ENCODE measurements at regions not wholly inside any gene's neighbourhood (a gene's known extent, or its start where the extent isn't known, plus 50 kb on each side); places are given as distances from the start of the nearest gene placed in this dataset.
"Not testable (repeated sequence)": the region's sequence is repeated elsewhere in the genome, so short reads cannot be mapped to it uniquely, and the experiment has no call there.

GRCh38 chr6:82419132-82419581 lies 55.5 kb downstream of the TPBG start:
- no peak for DNase-seq

GRCh38 chr6:82419859-82420258 lies 56.2 kb downstream of the TPBG start:
- DNase-seq = no peak

- no peak for DNase-seq
Observed at GRCh38 chr6:82430611-82431010, 67.0 kb downstream of the TPBG start.

GRCh38 chr6:82436740-82437139 lies 73.1 kb downstream of the TPBG start:
- DNase-seq = no peak

GRCh38 chr6:82437701-82438100 lies 74.1 kb downstream of the TPBG start:
- DNase-seq = no peak

- DNase-seq = no peak
Observed at GRCh38 chr6:82441047-82441855, 77.6 kb downstream of the TPBG start.

- DNase-seq = no peak
Observed at GRCh38 chr6:82442061-82442719, 78.6 kb downstream of the TPBG start.

GRCh38 chr6:82458147-82458546 lies 94.5 kb downstream of the TPBG start:
- no peak for DNase-seq

GRCh38 chr6:82458705-82459104 lies 95.1 kb downstream of the TPBG start:
- no peak for DNase-seq

- DNase-seq = no peak
Observed at GRCh38 chr6:82461536-82461935, 97.9 kb downstream of the TPBG start.

- DNase-seq = no peak
Observed at GRCh38 chr6:82467338-82467737, 103.7 kb downstream of the TPBG start.

- DNase-seq = not testable (repeated sequence)
Observed at GRCh38 chr6:82470123-82470522, 106.5 kb downstream of the TPBG start.

- not testable (repeated sequence) for DNase-seq
Observed at GRCh38 chr6:82475106-82475505, 111.5 kb downstream of the TPBG start.

GRCh38 chr6:82484001-82484400 lies 120.4 kb downstream of the TPBG start:
- DNase-seq = no peak

GRCh38 chr6:82484737-82485626 lies 121.4 kb downstream of the TPBG start:
- DNase-seq = no peak

- no peak for DNase-seq
Observed at GRCh38 chr6:82487895-82488294, 124.3 kb downstream of the TPBG start.

- no peak for DNase-seq
Observed at GRCh38 chr6:82488403-82488802, 124.8 kb downstream of the TPBG start.

- no peak for DNase-seq
Observed at GRCh38 chr6:82492134-82492533, 128.5 kb downstream of the TPBG start.

GRCh38 chr6:82493467-82493866 lies 129.8 kb downstream of the TPBG start:
- DNase-seq = no peak

GRCh38 chr6:82494367-82494766 lies 130.8 kb downstream of the TPBG start:
- no peak for DNase-seq

- DNase-seq = not testable (repeated sequence)
Observed at GRCh38 chr6:82501901-82502300, 138.3 kb downstream of the TPBG start.

- DNase-seq = no peak
Observed at GRCh38 chr6:82506526-82506925, 142.9 kb downstream of the TPBG start.

GRCh38 chr6:82507112-82507511 lies 143.5 kb downstream of the TPBG start:
- no peak for DNase-seq
